HG02610 (cell line): ENCODE measurements at regions not wholly inside any gene's neighbourhood (a gene's known extent, or its start where the extent isn't known, plus 50 kb on each side); places are given as distances from the start of the nearest gene placed in this dataset.

Experiments used
- ATAC-seq: cut with Tn5 transposase; IDR thresholded peaks from one replicate; pipeline ENCODE4 v1.9.1; 2021; ENCODE audit warnings: mild to moderate bottlenecking, moderate library complexity; ENCODE audit not compliant: unreplicated experiment

DNA sequence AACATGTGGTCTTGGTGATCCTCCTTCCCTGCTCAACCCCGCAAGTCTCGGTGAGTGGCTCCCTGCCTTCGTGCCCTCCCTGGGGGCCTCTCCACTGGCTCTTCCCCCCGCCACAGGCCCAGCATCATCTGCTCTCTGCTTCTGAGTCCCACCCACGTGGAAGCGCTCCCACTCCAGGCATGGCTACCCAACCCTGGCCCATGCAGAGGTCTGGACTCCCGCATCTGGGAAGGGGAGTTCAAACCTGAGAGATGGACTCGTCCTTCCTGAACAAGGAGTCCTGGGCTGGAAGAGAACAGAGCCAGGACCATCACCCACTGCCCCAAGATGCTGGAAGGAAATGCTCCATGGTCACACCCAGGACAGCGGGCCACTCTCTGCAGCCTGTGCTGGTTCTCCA, 90.8 kb downstream of the DHCR7 start:
- ATAC-seq, result no peak

DNA sequence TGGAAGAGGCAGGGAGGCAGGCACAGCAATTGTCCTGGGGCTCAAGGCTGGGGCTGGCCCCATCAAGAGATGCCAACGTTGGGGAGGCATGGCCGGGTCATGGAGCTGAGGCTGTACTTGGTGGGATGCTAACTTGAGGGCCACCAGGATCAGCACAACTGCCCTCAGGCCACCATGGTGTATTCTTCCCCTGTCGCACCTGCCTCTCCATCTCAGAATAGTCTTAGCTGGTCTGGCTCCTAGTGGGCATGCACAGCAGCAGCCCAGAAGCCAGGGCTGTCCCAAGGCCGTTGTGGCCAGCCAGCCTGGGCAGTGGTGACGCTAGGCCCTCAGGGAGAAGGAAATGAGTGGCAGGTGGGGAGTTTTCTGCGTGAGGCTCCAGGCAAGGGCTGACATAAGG, 91.3 kb downstream of the DHCR7 start:
- no peak for ATAC-seq

DNA sequence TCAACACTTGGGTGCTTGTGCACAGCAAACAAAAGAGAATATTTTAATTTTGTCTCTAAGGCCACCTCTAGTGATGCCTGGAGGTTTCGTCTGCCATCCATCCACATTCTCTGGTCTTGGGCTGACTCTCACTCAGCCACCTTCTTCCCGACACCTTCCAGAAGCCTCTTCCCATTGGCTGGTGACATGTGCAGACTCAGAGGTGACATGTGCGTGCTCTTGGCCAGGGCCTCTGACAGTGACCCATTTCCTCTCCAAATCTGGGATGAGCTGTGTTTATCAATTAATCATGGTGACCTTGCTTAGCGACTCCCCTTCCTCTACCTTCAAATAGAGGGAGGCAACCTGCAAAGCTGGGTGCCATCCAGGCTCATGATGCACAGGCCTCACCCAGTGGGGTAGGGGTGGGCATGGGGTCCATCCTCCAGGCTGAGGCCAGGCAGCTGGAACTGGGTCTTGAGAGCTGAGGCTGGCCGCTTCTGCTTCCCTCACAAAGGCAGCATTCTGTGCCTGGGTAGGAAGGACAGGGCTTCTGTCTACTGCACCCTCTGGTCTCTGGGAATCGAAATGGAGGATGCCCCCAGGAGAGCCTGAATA, 91.8 kb downstream of the DHCR7 start:
- ATAC-seq, result no peak

DNA sequence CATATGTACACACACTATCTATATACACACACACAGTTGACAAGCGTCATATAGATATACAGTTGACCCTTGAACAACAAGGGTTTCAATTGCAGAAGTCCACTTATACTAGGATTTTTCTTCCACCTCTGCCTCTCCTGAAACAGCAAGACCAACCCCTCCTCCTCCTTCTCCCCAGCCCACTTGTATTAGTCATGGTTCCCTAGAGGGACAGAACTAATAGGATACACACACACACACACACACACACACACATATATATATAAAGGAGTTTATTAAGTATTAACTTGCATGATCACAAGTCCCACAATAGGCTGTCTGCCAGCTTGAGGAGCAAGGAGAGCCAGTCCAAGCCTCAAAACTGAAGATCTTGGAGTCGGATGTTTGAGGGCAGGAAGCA, 92.9 kb downstream of the DHCR7 start:
- no peak for ATAC-seq

DNA sequence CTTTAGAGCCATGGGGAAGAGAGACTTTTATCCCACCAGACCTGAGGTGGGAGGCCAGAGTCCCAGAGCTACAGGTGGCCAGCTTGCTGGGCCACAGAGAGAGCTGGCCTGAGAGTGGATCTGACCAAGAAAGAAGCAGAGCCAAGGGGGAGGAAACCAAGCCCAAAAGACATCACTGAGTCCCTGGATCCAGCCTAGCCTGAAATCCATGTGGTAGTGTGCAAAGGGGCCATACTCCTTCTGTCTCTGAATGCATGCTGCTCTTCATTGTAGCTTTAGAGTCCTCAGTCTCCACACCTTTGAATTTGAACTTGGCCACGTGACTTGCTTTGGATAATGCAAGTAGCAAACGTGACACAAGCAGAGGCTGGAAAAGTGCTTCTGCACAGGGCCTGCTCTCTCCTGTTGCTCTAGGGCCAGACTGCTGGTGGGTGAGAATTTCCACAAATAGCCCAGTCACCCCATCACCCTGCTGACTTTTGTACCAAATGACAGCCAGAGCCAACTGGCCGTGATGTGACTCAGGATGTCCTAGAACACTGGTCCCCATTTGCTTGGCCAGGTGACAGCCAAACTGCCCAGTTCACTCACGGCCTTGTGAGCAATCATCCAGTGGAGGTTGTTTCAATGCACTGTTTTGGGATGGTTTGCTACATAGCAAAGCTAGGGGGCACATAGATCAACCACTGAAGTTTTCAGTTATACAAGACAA, 93.6 kb downstream of the DHCR7 start:
- ATAC-seq, result no peak

DNA sequence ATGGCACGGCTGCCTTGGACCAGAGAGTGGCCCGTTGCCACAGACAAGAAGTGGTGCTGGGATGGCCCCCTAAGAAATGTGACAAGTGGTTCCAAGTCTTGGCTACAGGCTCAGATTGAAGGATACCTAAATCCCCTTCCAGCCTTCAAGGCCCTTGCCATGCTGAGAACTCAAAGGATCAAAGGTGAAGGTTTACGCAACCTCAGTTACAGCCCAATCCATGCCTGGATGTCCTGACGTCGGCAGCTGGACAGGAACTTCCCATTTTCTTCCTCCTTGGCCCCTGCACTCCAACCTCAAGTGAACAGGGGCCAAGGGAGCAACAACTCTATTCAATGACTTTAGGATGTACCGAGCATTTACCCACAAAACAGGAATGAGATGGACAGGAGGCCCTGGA, 95.4 kb downstream of the DHCR7 start:
- ATAC-seq, result no peak

DNA sequence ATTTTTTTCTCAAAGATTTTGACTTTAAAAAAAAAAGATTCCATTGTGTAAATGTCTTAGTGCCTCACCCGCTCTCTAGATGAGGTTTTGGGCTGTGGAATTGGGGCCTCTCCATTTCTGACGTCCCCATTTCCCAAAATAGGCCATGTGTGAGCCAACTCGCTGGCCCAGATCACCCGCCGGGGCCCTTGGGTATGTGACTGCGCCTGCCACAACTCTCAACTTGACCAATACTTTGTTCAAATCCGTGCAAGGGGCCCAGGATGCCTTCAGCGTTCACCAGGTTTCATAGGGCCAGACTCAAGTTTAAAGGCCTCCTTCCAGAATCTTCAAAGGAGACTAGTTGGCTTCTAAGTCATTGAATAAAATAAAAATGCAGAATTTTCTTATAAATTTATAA, 96.0 kb downstream of the DHCR7 start:
- ATAC-seq, result no peak

DNA sequence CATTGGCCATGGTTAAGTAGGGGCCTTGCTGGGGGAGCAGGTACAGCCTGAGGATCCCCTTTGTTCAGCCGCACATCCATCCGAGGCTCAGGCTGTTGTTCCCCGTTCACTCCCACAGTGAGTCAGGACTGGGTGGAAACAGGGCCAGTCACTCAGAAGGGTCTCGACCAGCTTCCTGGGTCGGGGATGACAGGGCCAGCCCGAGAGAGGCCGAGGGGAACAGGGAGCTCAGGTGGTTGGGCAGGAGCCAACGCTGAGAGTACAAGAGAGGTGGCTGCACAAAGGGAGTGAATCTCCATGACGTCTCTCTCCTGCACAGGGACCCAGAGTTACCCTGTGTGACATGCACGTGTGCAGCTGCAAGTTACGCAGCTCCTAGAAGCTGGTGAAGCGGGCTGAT, 97.2 kb upstream of the SHANK2 start:
- ATAC-seq, result no peak

DNA sequence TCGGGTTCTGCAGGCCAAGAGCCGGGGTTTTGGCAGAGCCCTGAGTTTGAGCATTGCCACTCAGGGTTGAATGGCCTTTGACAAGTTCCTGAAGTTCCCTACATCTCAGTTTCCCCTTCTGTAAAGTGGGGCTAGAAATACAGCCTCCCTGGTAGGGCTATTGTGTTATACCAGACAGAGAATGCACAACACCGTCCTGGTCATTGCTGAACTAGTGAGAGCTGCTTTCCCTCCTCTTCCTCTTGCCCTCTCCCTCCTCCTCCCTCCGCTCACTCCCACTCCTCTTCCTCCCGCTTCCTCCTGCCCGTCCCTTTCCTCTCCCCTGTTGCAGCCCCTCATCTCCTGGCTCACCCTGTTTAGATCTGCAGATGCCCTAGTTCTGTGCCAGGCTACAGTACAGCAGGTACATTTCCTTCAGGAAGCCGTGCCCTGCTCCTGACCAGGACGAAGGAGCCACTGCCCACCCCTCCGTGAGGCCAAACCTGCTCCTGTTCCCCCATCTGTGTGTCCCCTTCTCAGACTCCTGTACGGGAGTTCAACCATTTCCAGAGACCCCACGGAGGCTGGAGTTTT, 91.5 kb upstream of the SHANK2 start:
- no peak for ATAC-seq

DNA sequence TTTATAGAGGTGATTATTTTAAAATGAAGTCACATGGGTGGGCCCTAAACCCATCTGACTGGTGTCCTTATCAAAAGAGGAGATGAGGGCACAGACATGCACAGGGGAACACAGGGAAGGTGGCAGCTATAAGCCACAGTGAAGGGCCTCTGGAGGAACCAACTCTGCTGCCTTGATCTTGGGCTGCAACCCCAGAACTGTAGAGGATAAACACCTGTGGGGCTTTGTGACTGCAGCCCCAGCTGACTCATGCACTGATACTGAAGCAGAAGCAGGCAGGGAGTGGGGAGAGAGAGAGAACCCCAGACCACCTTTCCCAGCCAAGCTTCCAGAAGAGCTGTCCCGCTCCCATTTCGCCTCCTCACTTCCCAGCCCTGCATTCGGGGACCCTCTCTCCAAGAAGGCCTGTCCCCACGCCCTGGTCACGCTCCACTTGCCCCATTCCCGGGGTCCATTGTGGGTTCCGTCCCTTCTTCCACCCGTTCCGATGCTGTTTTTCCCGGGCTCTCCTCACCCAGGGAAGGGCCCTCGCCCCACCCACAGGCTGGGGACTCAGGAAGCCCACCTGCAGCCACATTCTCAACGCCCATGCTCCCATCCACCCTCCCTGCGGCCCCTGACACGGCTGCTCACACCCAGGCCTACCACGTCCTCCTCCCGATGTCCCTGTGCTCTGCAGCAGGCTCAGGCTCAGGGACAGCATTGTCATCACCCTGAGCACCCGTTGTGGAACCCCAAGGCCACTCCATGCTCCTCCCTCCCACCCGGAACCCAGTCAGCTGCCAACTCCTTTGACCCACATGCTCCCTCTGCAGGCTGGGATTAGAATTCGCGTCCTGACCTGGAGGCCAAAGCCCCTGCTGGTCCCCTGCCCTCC, 90.8 kb upstream of the SHANK2 start:
- ATAC-seq, result no peak

DNA sequence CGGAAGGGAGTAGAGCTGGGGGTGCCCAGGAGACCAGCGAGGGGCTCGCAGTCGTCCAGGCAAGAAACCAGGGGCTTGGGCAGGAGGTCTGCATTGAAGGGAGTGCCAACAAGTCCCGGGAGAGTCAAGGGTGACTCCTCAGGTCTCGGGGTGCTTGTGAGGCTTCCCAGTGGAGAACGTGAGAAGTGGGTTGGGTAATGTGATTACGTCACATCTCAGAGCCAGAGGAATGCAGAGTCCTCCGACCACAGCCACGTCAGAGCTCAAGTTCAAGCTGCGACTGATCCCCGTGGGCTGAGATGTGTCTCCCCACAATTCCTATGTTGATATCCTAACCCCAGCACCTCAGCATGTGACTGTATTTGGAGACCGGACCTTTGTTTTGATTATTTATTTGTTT, 89.7 kb upstream of the SHANK2 start:
- ATAC-seq, result no peak

DNA sequence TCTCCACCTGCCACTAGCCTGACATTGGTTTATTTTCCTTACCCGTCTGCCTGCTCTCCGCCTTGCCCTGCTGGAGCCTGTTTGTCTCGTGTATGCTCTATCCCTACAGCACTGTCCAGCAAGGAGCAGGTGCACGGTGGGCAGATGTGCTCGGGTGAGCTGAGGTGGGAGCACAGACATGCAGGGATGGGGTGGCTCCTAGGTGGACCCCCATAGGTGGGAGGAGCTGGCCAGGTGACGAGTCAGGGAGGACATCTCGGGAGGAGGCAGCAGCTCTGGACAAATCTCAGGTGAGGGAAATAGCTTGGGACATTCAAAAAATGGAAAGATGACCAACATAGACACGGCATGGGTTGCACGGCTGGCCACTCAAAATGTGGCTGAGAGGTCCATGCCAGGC, 89.2 kb upstream of the SHANK2 start:
- ATAC-seq, result no peak

DNA sequence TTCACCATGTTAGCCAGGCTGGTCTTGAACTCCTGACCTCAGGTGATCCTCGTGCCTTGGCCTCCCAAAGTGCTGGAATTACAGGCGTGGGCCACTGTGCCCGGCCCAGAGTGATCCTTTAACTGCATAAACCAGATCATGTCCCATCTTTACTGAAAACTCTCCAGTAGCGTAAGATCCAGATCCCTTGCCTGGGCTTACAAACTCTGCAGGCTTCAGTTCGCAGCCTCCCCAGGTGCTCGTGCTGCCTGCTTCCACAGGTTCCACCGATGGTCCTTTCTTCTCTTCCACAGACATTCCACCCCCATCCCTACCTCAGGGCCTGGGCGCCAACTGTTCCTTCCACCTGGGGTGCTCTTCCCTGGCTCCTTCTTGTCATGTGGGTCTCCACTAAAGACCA, 88.8 kb upstream of the SHANK2 start:
- no peak for ATAC-seq

DNA sequence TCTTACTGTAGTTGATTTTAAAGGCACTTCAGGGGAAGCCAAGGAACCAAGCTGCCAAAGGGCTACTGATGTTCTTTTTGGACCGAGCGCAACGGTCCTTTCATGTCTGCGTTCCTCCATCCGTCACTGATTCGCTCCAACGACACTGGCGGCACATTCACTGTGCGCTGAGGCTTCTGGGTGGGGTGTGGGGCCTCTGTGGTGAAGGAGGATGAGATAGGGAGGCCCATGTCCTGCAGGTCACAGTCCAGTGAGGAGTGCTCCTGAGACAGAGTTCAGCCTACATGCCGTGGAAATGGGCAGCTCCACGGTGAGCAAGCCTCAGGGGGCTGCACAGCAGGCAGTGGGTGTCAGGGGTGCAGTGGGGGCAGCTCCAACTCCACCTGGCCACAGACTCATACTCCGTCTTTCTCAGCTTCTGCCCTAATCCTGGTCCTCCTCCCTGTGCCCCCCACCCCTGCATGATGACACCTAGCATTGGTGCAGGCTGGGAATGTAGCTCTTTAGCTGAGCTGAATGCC, 87.8 kb upstream of the SHANK2 start:
- ATAC-seq, result no peak

DNA sequence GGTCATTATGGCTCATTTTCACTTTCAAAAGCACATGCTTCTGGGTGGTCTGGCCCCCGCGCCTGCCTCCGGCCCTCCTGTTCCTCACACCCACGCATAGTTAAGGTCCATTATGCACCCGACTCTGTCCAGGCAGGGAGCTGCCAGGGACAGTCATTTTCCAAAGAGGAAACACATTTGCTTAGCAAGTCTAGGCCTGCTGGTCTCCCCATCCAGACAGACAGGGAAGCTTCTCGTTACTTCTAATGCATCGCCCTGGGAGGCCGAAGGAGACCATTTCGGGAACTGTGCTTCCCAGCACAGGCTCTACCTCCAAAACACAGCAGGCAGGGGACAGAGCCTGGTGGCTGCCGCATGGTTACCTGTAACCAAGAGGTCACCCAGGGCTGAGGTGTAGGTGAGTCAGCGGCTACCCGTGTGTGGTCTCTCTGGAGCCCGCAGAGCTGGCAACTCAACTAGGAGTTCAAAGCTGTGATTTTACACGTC, 87.1 kb upstream of the SHANK2 start:
- no peak for ATAC-seq

DNA sequence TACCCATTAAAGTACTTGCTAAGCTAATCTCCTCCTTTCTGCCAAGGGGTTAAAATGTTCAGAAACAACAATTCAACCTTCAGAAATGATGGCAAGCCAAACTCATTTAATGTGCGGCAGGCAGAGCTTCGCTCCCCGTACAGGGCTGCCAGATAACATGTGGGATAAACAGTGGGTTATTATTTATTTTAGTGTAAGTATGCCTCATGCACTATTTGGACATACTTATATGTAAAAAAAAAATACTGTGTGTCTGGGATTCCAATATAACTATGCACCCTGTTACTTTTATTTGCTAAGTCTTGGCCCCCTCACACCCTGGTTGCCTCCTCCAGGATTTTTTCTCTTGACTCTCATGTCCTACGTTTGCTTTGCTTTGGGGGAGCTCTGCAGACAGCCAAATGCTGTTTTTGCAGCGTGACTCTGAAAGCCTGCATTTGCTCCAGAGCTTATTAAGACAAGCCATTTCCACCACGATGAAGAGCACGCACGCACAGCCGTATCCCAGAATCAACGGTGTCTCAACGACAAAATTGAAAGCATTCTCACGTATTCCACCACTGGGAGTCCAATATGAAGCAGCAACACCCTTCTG, 86.5 kb upstream of the SHANK2 start:
- no peak for ATAC-seq

DNA sequence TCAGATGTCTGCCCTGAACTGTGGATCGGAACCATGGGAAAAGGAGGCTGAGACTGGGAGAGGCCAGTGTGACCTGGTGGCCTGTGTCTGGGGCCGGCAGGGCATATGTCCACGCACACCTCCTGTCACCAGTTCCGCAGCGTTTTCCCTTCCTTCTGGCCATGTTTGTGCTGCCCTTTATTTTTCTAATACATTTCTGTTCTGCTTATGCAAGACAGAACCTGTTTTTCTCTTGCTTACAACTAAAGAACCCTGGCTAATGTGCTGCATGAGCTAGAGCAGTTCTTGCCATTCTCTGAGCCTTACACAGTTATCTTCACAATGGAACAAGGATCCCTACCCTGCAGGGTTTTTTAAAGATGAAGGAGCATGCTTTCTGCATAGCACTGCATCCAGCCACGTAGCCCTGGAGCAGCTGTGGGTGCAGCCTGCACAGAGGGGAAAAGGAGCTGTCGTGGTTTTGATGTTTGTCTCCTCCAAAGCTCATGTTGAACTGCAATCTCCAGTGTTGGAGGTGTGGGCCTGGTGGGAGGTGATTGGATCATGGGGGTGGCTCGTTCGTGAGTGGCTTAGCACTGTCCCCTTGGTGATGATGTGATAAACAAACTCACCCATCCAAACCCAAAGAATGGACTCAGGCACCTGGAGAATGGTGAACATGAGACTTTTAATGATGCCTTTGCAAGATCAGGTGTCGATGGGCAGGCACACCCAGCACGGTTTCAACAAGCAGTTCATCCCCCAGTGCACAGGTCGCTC, 84.8 kb upstream of the SHANK2 start:
- ATAC-seq, result no peak

DNA sequence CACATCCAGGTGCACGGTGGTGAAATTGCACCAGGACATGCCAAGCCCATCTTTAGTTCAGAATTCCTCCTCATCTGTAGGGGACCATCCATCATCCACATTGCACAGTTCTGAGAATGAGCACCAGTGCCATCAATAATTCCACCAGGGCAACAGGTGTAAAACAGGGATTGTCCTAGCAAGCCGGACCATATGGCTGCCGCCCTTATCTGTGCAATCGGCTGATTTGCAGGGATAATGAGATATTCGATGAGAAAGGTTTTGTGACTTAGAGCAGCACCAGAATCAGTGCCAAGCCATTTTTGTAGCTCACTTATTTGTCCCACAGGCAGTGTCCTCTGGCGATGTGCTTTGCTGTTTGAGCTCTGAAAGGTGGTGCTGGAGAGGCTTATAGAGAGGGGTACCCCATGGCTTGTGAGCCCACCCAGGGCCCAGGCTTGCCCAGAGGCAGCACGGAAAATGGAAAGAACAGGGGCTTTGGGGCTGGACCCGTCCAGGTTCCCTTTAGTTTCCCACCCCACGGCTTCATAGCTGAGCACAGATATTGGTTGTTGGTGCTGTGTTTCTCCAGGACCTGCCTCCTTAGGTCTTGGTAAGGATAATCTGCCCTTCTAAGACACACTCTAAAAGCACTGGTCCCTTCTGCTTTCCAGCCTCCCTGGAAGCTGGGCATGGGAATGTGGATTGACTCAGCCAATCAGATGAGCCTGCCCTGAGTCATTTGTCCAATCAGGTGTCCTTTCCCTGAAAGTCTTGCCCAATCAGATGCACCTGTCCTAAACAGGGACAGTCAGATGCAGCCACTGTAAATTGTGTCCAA, 84.0 kb upstream of the SHANK2 start:
- ATAC-seq, result no peak

DNA sequence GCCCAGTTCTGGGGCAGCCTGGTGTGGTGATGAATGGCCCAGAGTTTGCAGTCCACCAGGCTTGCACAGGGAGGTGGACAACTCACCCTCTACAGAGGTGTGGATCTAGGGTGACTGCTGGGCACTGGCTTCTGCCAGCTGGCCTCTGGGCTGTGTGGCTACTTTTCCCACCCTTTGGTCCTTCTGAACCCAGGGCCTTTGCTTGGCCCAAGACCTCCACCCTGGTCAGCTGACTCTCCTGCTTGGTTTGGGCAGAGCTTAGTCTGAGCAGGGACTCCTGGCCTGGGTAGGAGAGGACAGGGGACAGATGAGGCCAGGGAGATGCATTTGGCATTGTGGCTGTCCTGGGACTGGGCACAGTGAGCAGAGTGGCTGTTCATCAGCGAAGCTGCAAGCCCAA, 83.0 kb upstream of the SHANK2 start:
- no peak for ATAC-seq
